Kidney tubule cell (primary cell): ENCODE measurements at regions not wholly inside any gene's neighbourhood (a gene's known extent, or its start where the extent isn't known, plus 50 kb on each side); places are given as distances from the start of the nearest gene placed in this dataset.

Source experiments
- DNase-seq: peaks from one replicate; pipeline ENCODE4 v3.0.0-alpha.2; 2018; ENCODE audit warnings: low spot score

DNA sequence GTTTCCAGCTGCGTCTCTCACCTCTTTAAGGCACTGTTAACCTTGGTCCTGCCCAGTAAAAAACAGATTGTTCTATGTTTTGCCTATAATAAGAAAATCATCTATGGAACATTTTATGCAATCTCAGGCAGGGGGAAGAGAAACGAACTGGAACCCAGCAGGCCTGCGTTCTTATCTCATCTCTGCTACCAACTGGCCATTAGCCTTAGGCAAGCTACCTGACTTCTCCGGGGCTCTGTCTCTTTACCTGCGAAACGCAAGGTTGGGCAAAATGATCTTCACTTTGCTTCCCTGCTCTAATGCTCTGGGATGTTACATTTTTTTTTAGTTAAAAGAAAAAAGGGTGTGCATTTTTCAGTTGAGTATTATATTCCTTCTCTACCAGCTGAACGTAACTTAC, 70.5 kb upstream of the WIPF1 start:
- no peak for DNase-seq

DNA sequence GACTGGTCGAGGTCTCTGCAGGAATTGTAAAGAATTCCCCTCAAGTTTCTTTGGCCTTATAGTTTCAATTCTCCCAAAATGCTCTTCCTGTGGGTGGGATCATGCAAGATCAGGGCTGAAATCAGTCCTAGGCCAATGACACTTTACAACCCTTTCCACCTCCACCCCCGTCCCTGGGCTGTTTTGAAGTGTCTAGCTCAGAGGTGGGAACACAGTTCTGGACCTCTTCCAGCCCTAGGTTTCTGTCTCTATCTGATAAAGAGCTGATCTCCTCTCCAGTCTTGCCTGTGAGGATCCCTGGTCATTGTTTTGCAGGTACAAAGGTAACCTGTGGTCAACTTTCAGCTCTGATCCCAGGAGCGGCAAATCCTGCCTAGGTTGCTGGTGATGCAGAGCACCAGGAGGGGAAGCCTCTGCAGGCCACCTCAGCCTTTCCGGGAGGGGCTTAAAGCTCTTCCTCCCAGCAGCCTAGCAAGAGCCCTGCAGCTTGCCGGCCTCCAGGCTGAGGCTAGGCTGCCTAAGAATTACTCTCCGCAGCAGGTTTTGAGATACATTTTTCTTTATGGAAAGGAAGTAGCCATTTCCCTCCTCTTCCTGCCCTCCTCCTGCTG, 69.8 kb upstream of the WIPF1 start:
- no peak for DNase-seq

DNA sequence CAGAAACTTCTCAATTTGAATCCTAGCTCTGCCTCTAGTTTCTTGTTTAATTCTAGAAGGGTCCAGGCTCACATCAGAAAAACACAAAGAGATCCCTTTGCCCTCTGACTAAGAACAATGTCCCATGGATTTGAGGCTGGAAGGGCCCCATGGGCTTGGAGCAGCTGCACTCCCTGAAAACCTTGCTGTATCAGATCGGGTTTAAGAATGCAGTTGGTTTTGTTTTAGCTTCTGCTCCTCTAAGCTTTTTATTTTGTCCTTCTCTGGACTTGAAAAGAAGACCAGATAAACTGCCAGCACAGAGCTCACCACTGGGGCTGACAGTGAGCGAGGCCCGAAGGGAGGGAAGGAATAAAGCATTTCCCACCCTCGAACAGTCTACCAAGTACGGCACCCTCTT, 69.2 kb upstream of the WIPF1 start:
- no peak for DNase-seq

DNA sequence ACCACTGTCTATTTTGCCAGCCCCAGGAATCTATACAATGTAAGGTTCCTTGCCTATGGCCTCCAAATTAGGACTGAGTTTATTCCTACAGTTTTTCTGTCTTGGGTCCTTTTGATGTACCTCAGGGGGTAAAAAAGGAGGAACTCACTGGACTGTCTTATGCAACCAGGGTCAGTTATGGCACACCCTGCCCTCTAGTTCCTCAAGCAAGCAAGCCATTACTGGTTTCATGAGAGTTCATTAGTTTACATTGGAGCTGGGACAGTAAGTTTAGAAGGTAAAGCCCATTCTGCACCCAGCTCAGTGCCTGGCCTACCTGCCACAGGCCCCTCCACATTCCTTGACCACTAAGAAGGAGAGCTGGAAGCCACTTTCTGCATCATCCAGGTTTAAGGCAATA, 68.7 kb upstream of the WIPF1 start:
- DNase-seq, result no peak

DNA sequence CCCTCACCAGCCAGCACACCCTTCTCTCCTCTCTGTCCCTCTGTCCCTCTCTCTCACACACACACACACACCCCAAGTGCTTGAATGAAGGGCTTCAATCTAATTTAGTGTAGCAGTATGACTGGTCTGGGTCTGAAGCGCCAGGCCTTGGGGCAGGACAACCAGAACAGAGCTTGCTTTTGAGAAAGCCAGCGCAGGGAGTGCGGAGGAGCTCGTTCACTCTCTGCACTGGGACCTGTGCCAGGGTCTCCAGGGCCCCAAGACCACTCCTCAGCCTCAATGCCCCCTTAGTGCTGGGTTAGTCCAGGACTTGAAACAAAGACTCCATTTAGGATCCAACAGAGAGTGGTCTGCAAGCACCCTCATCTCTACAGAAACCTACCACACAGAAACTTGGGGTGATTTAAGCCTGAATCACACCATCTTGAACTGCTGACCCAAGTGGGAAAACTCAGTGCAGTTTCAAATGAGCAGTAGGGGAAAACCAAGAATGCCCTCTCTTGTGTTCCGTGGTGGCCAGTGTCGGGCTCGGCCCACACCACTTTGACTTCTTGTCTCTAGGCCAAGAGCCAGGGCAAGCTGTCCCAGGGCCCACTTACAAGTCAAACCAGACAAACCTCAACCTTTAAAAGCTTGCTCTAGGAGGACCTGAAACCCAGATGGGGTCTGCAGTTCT, 66.6 kb upstream of the WIPF1 start:
- no peak for DNase-seq

DNA sequence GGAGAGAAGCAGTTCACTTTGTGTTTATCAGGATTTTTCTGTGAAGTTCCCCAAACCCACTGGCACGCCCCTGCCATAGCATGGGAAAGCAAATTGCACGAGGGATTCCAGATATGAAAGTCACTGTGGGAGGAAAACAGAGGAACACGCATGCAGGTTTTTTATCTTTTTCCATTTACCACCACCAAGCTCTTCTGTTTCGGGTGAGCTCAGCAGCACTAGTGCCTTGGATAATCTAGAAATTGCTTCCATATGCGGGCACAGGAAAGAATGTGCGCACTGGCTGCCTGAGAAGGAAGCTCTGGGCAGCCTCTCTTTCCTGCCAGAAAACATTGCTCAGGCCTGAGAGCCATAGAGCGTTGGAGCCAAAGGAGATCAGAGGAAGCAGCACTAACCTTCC, 65.9 kb upstream of the WIPF1 start:
- no peak for DNase-seq

DNA sequence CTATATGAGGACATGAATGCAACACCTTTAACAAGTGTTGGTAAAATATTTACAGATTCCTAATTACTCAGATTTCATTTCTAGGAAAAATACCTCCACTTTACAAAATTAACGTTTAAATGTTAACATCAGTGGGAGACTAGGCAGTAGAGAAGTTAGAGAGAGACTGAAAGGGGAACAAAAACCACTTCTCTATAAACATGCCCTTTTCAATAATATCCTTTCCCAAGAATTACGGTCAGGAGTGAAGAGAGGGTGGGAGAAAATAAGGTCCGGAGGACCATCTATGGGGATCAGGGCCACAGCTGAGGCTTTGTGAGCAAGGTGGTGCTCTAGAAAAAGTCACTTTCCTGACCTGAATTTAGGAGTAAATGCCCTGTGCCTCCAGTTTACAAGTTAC, 65.3 kb upstream of the WIPF1 start:
- DNase-seq, result no peak

DNA sequence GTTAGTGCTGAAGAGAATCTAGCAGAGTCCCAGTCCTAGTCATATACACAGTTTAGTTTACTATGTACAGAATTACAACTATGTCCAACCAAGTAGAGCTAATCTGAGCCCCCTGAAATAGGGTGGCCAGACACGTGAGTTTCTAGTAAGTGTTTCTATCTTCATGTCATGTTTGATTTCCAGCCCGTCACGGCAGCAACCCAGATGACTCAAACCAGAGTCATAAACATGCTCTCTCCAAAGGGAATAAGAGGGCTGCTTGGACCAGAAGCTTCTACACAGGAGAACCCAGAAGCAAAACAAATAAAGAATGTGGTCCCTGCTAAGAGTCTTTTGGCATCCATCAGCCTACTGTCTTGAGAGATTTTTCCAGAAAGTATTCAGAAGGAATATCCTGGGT, 64.9 kb upstream of the WIPF1 start:
- DNase-seq, result peak; percentile 73

DNA sequence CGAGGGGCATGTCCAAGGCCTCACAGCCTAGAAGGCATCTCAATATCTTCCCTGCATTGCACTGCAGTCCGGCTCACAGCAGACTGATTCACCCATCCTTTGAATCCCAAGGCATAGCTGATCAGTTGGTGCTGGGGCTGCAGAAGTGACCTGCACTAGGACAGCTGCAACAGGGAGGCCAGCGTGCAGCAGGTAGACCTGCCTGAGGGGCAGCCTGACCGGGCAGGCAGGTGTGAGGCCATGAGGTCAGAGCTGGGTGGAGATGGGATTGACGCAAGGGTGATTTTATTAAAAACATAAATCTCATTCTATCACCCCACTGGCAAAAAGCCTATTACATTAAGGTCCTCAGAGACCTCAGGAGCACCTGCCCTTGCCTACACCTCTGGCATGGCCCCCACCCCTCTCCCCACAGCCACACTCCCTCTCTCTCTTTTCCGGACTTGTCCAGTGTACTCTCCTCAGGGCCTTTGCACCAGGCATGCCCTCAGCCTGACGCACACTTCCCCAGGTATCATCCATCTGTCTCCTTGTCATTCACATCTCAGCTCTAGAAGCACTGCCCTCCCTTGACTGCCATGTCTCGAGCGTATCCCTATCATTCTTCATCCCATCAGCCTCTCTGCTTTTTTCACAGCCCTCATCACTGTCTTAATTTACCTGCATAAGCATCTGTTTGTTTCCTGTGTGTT, 63.5 kb upstream of the WIPF1 start:
- no peak for DNase-seq

DNA sequence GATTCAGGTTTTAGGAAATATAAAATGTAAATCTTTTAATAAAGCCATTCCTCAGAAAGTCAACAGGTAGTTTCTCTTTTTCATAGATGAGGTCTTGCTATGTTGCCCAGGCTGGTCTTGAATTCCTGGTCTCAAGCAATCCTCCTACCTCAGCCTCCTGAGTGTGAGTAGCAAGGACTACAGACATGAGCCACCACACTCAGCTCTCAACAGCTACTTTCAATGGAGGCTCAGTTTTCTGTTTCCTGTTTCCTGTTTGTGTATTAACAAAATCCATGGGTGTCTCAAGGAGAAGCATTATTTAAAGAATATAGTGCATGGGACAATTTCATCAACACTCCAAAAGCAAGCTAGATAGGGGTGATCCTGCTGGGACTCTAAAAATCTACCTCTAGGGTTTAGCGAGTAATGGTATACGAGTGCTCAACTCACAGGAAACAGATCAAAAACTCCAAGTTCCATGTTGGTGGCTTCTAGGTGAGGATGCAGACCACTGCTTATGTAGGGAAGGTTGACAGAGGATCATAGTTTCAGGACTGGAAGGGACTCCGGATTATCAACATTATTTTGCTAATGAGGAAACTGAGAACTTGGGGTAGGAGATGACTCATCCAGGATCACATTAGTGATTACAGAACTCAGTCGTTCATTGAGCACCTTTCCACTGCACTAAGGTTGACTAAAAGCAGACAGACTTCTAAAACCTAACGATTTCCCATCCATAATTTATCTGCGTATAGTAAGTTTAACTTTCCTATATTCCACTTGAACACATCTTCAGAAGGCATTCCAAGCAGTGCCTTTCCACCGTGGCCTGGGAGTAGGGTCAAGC, 61.7 kb upstream of the WIPF1 start:
- no peak for DNase-seq

DNA sequence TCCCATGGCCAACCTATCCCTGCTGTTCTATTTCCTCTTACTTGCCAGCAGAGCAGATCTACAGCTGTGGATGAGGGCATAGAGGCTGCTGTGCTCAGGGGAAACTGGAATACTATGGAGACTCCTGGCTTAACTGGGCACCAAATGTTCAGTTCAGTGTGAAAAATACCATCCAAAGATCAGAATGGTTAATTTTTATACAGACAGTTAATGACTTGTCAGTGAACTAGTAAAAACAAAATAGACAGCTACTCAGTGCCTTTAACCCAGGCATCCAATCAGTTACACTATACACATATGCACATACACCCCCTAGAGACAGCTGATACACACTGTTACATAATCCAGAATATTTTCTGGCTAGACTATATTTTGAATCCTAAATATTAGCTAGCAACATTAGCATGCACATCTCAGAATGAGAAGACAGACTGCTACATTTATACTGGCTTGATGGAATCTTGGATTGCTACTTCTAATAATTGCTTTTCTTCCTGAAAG, 59.1 kb upstream of the WIPF1 start:
- DNase-seq, result peak; percentile 38

DNA sequence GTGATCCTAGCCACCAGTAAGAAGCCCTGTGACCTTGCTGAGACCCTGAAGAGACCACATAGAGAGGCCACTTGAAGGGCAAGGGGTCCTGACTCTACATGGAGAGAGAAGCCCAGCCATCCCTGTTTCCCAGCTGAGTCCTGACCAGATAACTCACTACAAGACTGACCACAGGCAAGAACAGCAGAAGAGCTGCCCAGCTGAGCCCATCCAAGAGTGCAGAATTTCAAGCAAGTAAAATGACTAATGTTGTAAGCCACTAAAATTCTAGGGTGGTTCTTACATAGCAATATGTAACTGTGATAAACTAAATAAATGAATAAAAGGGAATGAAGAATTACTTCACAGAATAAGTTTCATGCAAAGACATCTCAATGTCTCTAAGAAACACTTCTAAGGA, 58.4 kb upstream of the WIPF1 start:
- DNase-seq, result no peak

DNA sequence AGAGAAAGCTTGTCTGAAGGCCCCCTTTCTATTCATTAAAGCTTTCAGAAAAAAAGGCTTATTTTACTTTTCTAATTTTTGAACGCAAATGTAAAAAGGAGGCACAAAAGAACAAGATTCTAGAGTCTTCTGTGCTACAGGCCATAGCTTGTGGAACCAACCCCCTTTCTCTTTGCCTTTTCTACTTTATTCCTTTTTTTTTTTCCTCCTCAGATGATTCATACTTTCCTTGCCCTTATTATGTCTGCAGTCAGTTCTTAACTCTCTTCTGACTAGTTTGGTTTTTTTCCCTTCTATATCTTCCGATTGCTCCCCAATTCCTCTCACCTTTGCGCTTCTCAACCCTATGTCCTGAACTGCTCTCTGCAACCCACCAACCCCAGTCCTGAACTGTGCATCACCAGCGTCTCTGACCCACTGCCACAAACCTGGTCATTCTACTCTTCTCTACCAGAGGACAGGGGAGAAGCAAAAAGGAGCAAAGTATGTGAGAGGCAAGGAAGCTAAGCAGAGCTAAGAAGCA, 56.9 kb upstream of the WIPF1 start:
- no peak for DNase-seq

DNA sequence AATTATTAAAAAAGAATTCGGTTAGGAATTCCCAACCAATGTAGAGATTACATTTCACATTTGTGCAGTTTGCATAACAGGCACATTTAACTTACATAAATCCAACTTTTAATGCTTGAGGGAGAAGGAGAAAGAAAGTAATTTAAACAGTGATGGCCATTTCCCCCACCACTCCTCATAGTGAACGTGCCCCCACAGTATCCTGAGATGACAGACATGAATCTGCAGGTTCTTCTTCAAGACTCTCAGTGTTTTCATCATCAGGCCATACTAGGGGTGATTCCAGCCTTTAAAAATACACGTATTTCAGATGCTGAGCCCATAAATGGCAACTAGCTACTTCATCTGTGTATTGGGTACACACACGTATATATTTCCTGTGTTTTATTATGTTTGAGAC, 51.3 kb upstream of the WIPF1 start:
- DNase-seq, result no peak
